ENCODE measurements at regions not wholly inside any gene's neighbourhood (a gene's known extent, or its start where the extent isn't known, plus 50 kb on each side); places are given as distances from the start of the nearest gene placed in this dataset.

GRCh38 chr6:170483413-170483812 lies 69.7 kb downstream of the PSMB1 start:
- no peaks in the 10 kb centered on the region for H3K9me3 ChIP-seq (replicated peaks; ENCODE audit: low read length)
- H3K4me2 ChIP-seq (ENCODE audit: low read length): no peak overlapping the region
- no peaks in the 10 kb centered on the region for H3K36me3 ChIP-seq (ENCODE audit: insufficient read depth, low read length)
- no peaks in the 10 kb centered on the region for H3K4me1 ChIP-seq (ENCODE audit: control insufficient read depth, insufficient read depth, low read length)
- no peak overlapping the region for H3K4me3 ChIP-seq (ENCODE audit: low read length)
- H3K9ac ChIP-seq (ENCODE audit: low read depth, low read length): no peak overlapping the region
- no peaks in the 10 kb centered on the region for H3K27me3 ChIP-seq (ENCODE audit: control insufficient read depth, insufficient read depth, low read length)

GRCh38 chr6:170480050-170480692 lies 72.9 kb downstream of the PSMB1 start:
- Histone ChIP-seq H3K4me1 (ENCODE audit: control insufficient read depth, insufficient read depth, low read length) (no peaks in the 10 kb centered on the region), H3K9ac (ENCODE audit: low read depth, low read length) (no peak overlapping the region), H3K27me3 (ENCODE audit: control insufficient read depth, insufficient read depth, low read length) (no peaks in the 10 kb centered on the region), H3K4me3 (ENCODE audit: low read length) (no peak overlapping the region), H3K9me3 (replicated peaks; ENCODE audit: low read length) (no peaks in the 10 kb centered on the region), H3K36me3 (ENCODE audit: insufficient read depth, low read length) (no peaks in the 10 kb centered on the region), H3K4me2 (ENCODE audit: low read length) (no peak overlapping the region)

GRCh38 chr6:170476360-170476759 lies 76.7 kb downstream of the PSMB1 start:
- no peak overlapping the region for H3K4me3 ChIP-seq (ENCODE audit: low read length)
- no peaks in the 10 kb centered on the region for H3K9me3 ChIP-seq (replicated peaks; ENCODE audit: low read length)
- H3K4me1 ChIP-seq (ENCODE audit: control insufficient read depth, insufficient read depth, low read length): no peaks in the 10 kb centered on the region
- no peaks in the 10 kb centered on the region for H3K36me3 ChIP-seq (ENCODE audit: insufficient read depth, low read length)
- H3K27me3 ChIP-seq (ENCODE audit: control insufficient read depth, insufficient read depth, low read length): peaks cover 4% of the 10 kb centered on the region
- H3K9ac ChIP-seq (ENCODE audit: low read depth, low read length): no peak overlapping the region
- no peak overlapping the region for H3K4me2 ChIP-seq (ENCODE audit: low read length)

- no peaks in the 10 kb centered on the region for H3K4me1 ChIP-seq (ENCODE audit: control insufficient read depth, insufficient read depth, low read length)
- H3K4me3 ChIP-seq (ENCODE audit: low read length): no peak overlapping the region
- H3K4me2 ChIP-seq (ENCODE audit: low read length): no peak overlapping the region
- peaks cover 8% of the 10 kb centered on the region for H3K27me3 ChIP-seq (ENCODE audit: control insufficient read depth, insufficient read depth, low read length)
- no peaks in the 10 kb centered on the region for H3K36me3 ChIP-seq (ENCODE audit: insufficient read depth, low read length)
- no peak overlapping the region for H3K9ac ChIP-seq (ENCODE audit: low read depth, low read length)
- no peaks in the 10 kb centered on the region for H3K9me3 ChIP-seq (replicated peaks; ENCODE audit: low read length)
Measured at GRCh38 chr6:170475118-170475517, 78.0 kb downstream of the PSMB1 start.

GRCh38 chr6:170473801-170474200 lies 79.3 kb downstream of the PSMB1 start:
- Histone ChIP-seq H3K9ac (ENCODE audit: low read depth, low read length) (no peak overlapping the region), H3K4me3 (ENCODE audit: low read length) (no peak overlapping the region), H3K4me2 (ENCODE audit: low read length) (no peak overlapping the region), H3K9me3 (replicated peaks; ENCODE audit: low read length) (no peaks in the 10 kb centered on the region), H3K27me3 (ENCODE audit: control insufficient read depth, insufficient read depth, low read length) (peaks cover 8% of the 10 kb centered on the region), H3K4me1 (ENCODE audit: control insufficient read depth, insufficient read depth, low read length) (no peaks in the 10 kb centered on the region), H3K36me3 (ENCODE audit: insufficient read depth, low read length) (no peaks in the 10 kb centered on the region)

GRCh38 chr6:170473301-170473717 lies 79.8 kb downstream of the PSMB1 start:
- Histone ChIP-seq H3K27me3 (ENCODE audit: control insufficient read depth, insufficient read depth, low read length) (peaks cover 8% of the 10 kb centered on the region), H3K4me2 (ENCODE audit: low read length) (no peak overlapping the region), H3K9ac (ENCODE audit: low read depth, low read length) (no peak overlapping the region), H3K4me3 (ENCODE audit: low read length) (no peak overlapping the region), H3K36me3 (ENCODE audit: insufficient read depth, low read length) (no peaks in the 10 kb centered on the region), H3K4me1 (ENCODE audit: control insufficient read depth, insufficient read depth, low read length) (no peaks in the 10 kb centered on the region), H3K9me3 (replicated peaks; ENCODE audit: low read length) (no peaks in the 10 kb centered on the region)

GRCh38 chr6:170471491-170471890 lies 81.6 kb downstream of the PSMB1 start:
- Histone ChIP-seq H3K36me3 (ENCODE audit: insufficient read depth, low read length) (no peaks in the 10 kb centered on the region), H3K4me1 (ENCODE audit: control insufficient read depth, insufficient read depth, low read length) (no peaks in the 10 kb centered on the region), H3K27me3 (ENCODE audit: control insufficient read depth, insufficient read depth, low read length) (peaks cover 8% of the 10 kb centered on the region), H3K4me2 (ENCODE audit: low read length) (no peak overlapping the region), H3K4me3 (ENCODE audit: low read length) (no peak overlapping the region), H3K9ac (ENCODE audit: low read depth, low read length) (no peak overlapping the region), H3K9me3 (replicated peaks; ENCODE audit: low read length) (no peaks in the 10 kb centered on the region)

GRCh38 chr6:170470734-170471133 lies 82.4 kb downstream of the PSMB1 start:
- H3K4me2 ChIP-seq (ENCODE audit: low read length): no peak overlapping the region
- peaks cover 8% of the 10 kb centered on the region for H3K27me3 ChIP-seq (ENCODE audit: control insufficient read depth, insufficient read depth, low read length)
- no peak overlapping the region for H3K9ac ChIP-seq (ENCODE audit: low read depth, low read length)
- no peaks in the 10 kb centered on the region for H3K9me3 ChIP-seq (replicated peaks; ENCODE audit: low read length)
- no peaks in the 10 kb centered on the region for H3K36me3 ChIP-seq (ENCODE audit: insufficient read depth, low read length)
- no peaks in the 10 kb centered on the region for H3K4me1 ChIP-seq (ENCODE audit: control insufficient read depth, insufficient read depth, low read length)
- no peak overlapping the region for H3K4me3 ChIP-seq (ENCODE audit: low read length)

- no peak overlapping the region for H3K4me3 ChIP-seq (ENCODE audit: low read length)
- H3K9me3 ChIP-seq (replicated peaks; ENCODE audit: low read length): no peaks in the 10 kb centered on the region
- no peak overlapping the region for H3K4me2 ChIP-seq (ENCODE audit: low read length)
- no peaks in the 10 kb centered on the region for H3K4me1 ChIP-seq (ENCODE audit: control insufficient read depth, insufficient read depth, low read length)
- H3K9ac ChIP-seq (ENCODE audit: low read depth, low read length): no peak overlapping the region
- H3K36me3 ChIP-seq (ENCODE audit: insufficient read depth, low read length): no peaks in the 10 kb centered on the region
- H3K27me3 ChIP-seq (ENCODE audit: control insufficient read depth, insufficient read depth, low read length): peaks cover 5% of the 10 kb centered on the region
Measured at GRCh38 chr6:170464524-170464979, 88.6 kb downstream of the PSMB1 start.

- Histone ChIP-seq H3K27me3 (ENCODE audit: control insufficient read depth, insufficient read depth, low read length) (peaks cover 5% of the 10 kb centered on the region), H3K4me2 (ENCODE audit: low read length) (no peak overlapping the region)
Measured at GRCh38 chr6:170464080-170464479, 89.0 kb downstream of the PSMB1 start.

GRCh38 chr6:170463101-170463721 lies 89.9 kb downstream of the PSMB1 start:
- peaks cover 5% of the 10 kb centered on the region for H3K27me3 ChIP-seq (ENCODE audit: control insufficient read depth, insufficient read depth, low read length)
- H3K9ac ChIP-seq (ENCODE audit: low read depth, low read length): no peak overlapping the region
- H3K9me3 ChIP-seq (replicated peaks; ENCODE audit: low read length): no peaks in the 10 kb centered on the region
- no peak overlapping the region for H3K4me2 ChIP-seq (ENCODE audit: low read length)
- no peaks in the 10 kb centered on the region for H3K36me3 ChIP-seq (ENCODE audit: insufficient read depth, low read length)
- no peak overlapping the region for H3K4me3 ChIP-seq (ENCODE audit: low read length)
- H3K4me1 ChIP-seq (ENCODE audit: control insufficient read depth, insufficient read depth, low read length): no peaks in the 10 kb centered on the region

More at GRCh38 chr6:170464080-170464479, 89.0 kb downstream of the PSMB1 start:
- H3K9me3 ChIP-seq (replicated peaks; ENCODE audit: low read length): no peaks in the 10 kb centered on the region
- no peaks in the 10 kb centered on the region for H3K4me1 ChIP-seq (ENCODE audit: control insufficient read depth, insufficient read depth, low read length)
- no peak overlapping the region for H3K4me3 ChIP-seq (ENCODE audit: low read length)
- H3K9ac ChIP-seq (ENCODE audit: low read depth, low read length): no peak overlapping the region
- H3K36me3 ChIP-seq (ENCODE audit: insufficient read depth, low read length): no peaks in the 10 kb centered on the region

All from skeletal muscle satellite cell (primary cell).